ENCODE measurements at regions not wholly inside any gene's neighbourhood (a gene's known extent, or its start where the extent isn't known, plus 50 kb on each side); places are given as distances from the start of the nearest gene placed in this dataset.

DNA sequence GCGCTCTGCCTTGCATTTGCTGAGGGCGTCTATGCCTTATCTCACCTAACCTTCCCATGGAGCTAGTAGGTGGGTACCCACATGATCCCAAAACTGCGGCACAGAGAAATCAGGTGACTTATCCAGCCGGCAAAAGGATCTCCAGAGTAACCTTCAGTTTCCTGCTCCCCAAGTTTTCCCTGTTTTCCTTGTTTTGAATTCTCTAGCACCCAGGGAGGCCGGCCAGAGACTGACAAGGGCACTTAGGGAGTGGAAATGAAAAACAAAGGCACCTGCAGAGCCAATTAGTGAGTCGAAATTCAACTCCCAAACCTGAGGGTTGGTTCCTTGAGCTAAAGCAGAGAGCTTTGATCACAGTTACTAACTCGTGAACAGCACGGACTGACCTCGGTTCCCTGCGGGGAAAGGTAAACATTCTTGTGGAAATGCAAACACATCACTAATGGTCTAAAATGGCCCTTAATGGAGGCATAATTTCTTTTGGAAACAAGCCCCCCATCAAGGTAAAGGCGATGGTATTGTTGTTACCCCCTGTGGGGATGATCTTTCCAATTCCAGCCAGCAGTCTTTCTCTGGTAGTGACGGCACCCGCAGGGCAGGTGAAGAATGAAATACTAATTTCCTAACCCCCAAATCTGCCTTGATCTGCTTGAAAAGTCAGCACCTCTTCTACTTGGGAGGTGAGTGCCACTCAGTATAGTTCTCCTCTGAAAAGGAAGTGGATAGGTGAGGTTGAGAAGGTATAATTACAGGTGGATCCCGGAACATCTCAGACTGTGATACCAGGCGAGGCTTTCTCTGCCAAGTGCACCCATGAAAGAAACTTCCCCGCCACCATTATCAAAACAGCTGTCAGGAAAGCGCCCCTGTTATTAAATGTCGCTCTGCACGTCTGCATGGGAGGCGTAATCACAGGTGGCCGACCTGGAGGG, 365.6 kb upstream of the AUTS2 start:
- TF ChIP-seq, protein P1, sequence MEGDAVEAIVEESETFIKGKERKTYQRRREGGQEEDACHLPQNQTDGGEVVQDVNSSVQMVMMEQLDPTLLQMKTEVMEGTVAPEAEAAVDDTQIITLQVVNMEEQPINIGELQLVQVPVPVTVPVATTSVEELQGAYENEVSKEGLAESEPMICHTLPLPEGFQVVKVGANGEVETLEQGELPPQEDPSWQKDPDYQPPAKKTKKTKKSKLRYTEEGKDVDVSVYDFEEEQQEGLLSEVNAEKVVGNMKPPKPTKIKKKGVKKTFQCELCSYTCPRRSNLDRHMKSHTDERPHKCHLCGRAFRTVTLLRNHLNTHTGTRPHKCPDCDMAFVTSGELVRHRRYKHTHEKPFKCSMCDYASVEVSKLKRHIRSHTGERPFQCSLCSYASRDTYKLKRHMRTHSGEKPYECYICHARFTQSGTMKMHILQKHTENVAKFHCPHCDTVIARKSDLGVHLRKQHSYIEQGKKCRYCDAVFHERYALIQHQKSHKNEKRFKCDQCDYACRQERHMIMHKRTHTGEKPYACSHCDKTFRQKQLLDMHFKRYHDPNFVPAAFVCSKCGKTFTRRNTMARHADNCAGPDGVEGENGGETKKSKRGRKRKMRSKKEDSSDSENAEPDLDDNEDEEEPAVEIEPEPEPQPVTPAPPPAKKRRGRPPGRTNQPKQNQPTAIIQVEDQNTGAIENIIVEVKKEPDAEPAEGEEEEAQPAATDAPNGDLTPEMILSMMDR (IDR thresholded peaks at IDR 0.05), result no peak
- TF ChIP-seq POLR2AphosphoS5 (IDR thresholded peaks at IDR 0.05), result no peak
